ENCODE measurements at regions not wholly inside any gene's neighbourhood (a gene's known extent, or its start where the extent isn't known, plus 50 kb on each side); places are given as distances from the start of the nearest gene placed in this dataset.

- DNase-seq (no peak), ATAC-seq (no peak)
- intact Hi-C loops (cut with DNase I) = no loop called here
- no peaks in the 10 kb centered on the region for H3K36me3 ChIP-seq (ENCODE audit: insufficient read depth in 1 of 2, low read depth in 1 of 2)
- no peaks in the 10 kb centered on the region for H3K4me1 ChIP-seq
- no peak for TF ChIP-seq CTCF (IDR thresholded peaks at IDR 0.05)
- no peaks in the 10 kb centered on the region for H3K9me3 ChIP-seq
- H3K27me3 ChIP-seq (ENCODE audit: insufficient read depth in 3 of 3, low read length in 2 of 3) = no peaks in the 10 kb centered on the region
- H3K4me3 ChIP-seq = no peak overlapping the region
- H3K27ac ChIP-seq = no peak overlapping the region
- WGBS, 3 donors = 42 to 61% (median 59%) methylated on average over 1 of the region's 1 CpG
These were observed 215.6 kb downstream of the GPR37 start for GRCh38 chr7:124550036-124550435.

DNA sequence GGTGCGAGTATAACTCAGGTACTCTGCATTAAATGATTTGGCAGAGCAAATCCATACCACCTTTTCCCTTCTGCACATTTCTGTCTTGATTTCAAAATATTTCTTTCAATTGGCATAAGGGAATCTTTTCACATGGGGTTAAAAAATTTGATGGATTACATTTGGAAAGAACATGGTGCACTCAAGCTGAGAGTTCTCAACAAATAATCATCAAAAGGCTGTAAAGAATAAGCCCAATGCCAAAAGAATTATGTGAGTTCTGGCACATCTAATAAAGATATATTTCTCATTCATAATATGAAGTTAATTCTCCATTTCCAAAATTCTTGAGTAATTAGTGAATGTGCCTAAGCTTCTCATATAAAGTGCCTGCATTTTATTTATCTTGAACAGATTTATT, 223.1 kb downstream of the GPR37 start:
- no peak for TF ChIP-seq CTCF (IDR thresholded peaks at IDR 0.05)
- WGBS, 3 donors = 78 to 92% (median 90%) methylated on average over 1 of the region's 1 CpG
- Histone ChIP-seq H3K4me3 (no peak overlapping the region), H3K27me3 (ENCODE audit: insufficient read depth in 3 of 3, low read length in 2 of 3) (no peaks in the 10 kb centered on the region), H3K9me3 (no peaks in the 10 kb centered on the region), H3K4me1 (no peaks in the 10 kb centered on the region), H3K36me3 (ENCODE audit: insufficient read depth in 1 of 2, low read depth in 1 of 2) (no peaks in the 10 kb centered on the region), H3K27ac (no peak overlapping the region)
- intact Hi-C loops (cut with DNase I) = no loop called here
- DNase-seq = no peak
- no peak for ATAC-seq

GRCh38 chr7:124536156-124536762, 229.3 kb downstream of the GPR37 start:
- no peak for DNase-seq
- ATAC-seq = no peak
- no peak for TF ChIP-seq CTCF (IDR thresholded peaks at IDR 0.05)
- H3K9me3 ChIP-seq = no peaks in the 10 kb centered on the region
- H3K27ac ChIP-seq = no peak overlapping the region
- H3K27me3 ChIP-seq (ENCODE audit: insufficient read depth in 3 of 3, low read length in 2 of 3) = no peaks in the 10 kb centered on the region
- no peaks in the 10 kb centered on the region for H3K4me1 ChIP-seq
- 53 to 73% (median 60%) methylated on average over 3 of the region's 3 CpGs for WGBS, 3 donors
- intact Hi-C loops (cut with DNase I) = no loop called here
- H3K36me3 ChIP-seq (ENCODE audit: insufficient read depth in 1 of 2, low read depth in 1 of 2) = no peaks in the 10 kb centered on the region
- H3K4me3 ChIP-seq = no peak overlapping the region

- TF ChIP-seq CTCF (IDR thresholded peaks at IDR 0.05) = no peak
- Histone ChIP-seq H3K4me3 (no peak overlapping the region), H3K9me3 (no peaks in the 10 kb centered on the region), H3K27ac (no peak overlapping the region), H3K27me3 (ENCODE audit: insufficient read depth in 3 of 3, low read length in 2 of 3) (no peaks in the 10 kb centered on the region), H3K36me3 (ENCODE audit: insufficient read depth in 1 of 2, low read depth in 1 of 2) (no peaks in the 10 kb centered on the region), H3K4me1 (no peaks in the 10 kb centered on the region)
- DNase-seq = no peak
- intact Hi-C loops (cut with DNase I) = no loop called here
- no peak for ATAC-seq
These were observed 233.4 kb downstream of the GPR37 start for GRCh38 chr7:124532166-124532565.

- Histone ChIP-seq H3K9me3 (no peaks in the 10 kb centered on the region), H3K4me3 (no peak overlapping the region), H3K27me3 (ENCODE audit: insufficient read depth in 3 of 3, low read length in 2 of 3) (no peaks in the 10 kb centered on the region), H3K4me1 (no peaks in the 10 kb centered on the region), H3K36me3 (ENCODE audit: insufficient read depth in 1 of 2, low read depth in 1 of 2) (no peaks in the 10 kb centered on the region), H3K27ac (no peak overlapping the region)
- intact Hi-C loops (cut with DNase I) = no loop called here
- no peak for TF ChIP-seq CTCF (IDR thresholded peaks at IDR 0.05)
- DNase-seq (no peak), ATAC-seq (no peak)
These were observed 248.7 kb downstream of the GPR37 start for GRCh38 chr7:124516911-124517310.

Measured in psoas muscle (tissue), 7 donors.